Limb (tissue), 2 donors: ENCODE measurements at regions not wholly inside any gene's neighbourhood (a gene's known extent, or its start where the extent isn't known, plus 50 kb on each side); places are given as distances from the start of the nearest gene placed in this dataset.
A peak's percentile ranks its signal among the peaks of the same experiment; 100 is the strongest.

Experiments used
- DNase-seq, 2 donors: peaks; one replicate each; pipeline ENCODE4 v3.0.0-alpha.2; 2016; ENCODE audit errors: extremely low spot score in 2 of 2

GRCh38 chr18:25813110-25813509 is 277.3 kb downstream of the SS18 start:
- DNase-seq: no peak

DNA sequence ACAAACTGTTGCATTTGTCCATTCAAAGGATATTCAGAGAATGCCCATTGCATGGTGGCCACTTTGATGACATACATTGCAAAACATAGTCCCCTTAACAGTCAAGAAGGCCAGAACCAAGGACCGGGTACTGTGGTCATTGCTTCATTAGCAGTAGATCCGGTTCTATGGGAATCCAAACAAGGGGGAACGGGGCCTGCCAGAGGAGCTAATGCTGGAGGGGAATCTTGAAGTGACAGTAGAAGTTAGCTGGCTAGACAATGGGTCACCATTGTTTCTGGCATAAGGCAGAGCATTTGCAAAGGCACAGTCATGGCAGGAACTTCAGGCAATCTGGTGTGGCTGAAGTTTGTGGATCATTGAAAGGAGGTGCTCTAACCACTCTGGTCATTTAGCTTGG is 279.7 kb downstream of the SS18 start:
- DNase-seq: no peak

DNA sequence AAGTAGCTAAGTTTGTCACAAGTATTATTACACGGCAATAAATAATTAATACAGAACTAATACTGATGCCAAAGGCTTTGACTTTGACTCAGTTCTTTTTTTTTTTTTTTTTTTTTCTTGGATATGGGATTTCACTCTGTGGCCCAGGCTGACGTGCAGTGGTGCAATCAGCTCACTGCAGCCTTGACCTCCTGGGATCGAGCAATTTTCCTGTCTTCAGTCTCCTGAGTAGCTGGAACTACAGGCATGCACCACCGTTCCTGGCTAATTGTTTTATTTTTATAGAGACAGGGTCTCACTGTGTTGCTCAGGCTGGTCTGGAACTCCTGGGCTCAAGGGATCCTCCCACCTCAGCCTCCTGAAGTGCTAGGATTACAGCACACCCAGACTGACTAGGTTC is 284.5 kb downstream of the SS18 start:
- no peak for DNase-seq

- no peak for DNase-seq
Measured at GRCh38 chr18:25805323-25805722, 285.1 kb downstream of the SS18 start.

GRCh38 chr18:25799231-25799630 is 291.2 kb downstream of the SS18 start:
- DNase-seq: no peak

GRCh38 chr18:25798046-25798445 is 292.4 kb downstream of the SS18 start:
- peak in 1 of 2 donors; percentile 41 for DNase-seq

- DNase-seq: peak in 1 of 2 donors; percentile 30
Measured at GRCh38 chr18:25795213-25795612, 295.2 kb downstream of the SS18 start.

GRCh38 chr18:25787276-25787675 is 303.1 kb downstream of the SS18 start:
- no peak for DNase-seq

DNA sequence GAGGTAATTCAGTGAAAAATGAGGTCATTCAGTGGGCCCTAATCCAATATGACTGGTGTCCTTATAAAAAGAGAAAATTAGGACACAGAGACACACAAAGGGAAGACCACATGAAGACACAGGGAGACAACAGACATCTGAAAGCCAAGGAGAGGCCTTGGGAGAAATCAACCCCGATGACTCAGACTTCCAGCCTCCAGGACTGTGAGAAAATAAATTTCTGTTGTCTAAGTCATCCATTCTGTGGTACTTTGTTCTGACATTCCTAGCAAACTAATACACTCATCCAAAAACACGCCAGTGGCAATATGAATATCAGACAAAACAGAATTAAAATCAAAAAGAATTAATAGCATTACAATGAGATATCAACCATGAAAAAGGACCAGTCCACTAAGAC is 303.7 kb downstream of the SS18 start:
- DNase-seq: no peak

GRCh38 chr18:25780105-25780504 is 310.3 kb downstream of the SS18 start:
- no peak for DNase-seq

DNA sequence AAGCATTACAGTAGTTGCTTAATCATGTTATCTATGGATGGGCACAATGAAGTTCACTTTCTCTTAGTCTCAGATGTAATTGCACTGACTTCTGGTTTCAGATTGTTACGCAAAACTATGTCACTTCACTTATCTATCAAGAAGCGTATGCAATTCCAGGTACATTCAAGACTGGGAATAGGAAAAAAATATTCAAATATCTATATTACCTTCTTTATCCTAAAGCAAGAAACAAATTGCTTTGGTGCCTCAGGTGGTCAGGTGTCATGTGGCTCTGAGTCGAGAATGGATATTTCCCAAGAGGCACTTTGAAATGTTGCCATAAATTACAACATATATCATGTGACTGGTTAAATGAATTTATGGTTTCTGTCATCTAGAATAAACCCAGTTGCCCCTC is 318.6 kb downstream of the SS18 start:
- no peak for DNase-seq

DNA sequence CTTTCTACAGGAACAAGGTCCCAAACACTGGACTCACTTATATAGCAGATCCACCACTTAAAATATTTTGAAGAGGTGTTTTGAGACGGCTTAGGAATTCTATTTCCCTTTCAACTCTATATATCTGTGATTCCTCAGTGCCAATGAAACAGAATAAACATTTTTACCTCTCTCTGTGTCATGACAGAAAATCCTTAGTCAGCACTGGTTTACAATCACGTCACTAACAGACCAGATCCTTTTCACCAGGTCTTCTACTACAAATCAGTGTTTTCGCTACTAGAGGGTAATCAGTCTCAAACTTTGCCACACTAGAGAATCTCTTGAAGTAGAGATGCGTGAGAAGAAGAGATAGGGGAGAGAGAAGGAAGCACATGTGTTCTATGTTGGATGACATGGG is 325.6 kb downstream of the SS18 start:
- DNase-seq: no peak

DNA sequence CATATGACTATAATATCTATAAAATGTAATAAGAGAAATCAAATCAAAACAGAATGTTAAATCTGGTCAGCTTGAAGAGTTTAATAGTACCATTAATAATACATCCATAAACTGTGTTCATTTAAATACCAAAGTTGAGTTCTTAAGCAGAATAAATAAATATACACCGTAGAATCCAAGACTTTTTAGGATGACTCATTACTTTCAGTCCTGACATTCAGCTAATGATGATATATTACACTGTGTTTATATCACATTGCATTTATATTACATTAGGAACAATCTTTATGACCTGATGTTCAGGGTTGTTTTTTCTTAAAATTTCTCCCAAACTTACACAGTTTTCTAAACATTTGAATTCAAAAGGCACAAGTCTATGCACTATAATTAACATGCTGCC is 331.3 kb downstream of the SS18 start:
- no peak for DNase-seq

DNA sequence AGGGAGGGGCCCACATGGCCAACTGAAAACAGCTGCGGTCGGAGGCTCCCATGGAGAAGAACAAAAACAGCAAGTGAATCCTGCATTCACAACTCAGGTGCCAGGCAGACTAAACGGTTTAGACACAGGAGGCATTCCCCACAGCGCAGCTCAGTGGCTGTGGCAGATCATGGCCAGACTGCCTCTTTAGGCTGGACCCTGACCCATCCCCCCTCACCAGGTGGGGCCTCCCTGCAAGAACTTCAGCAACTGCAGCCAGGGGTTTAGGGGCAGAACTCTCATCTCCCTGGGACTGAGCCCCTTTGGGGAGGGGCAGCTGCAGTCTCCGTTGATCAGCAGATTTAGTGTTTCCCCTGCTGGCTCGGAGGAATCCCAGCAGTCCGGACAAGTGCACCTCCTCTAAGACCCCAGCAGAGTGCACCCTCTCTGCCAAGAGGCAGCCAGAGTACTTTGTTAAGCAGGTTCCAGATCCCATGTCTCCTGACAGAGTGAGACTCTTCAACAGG is 346.7 kb downstream of the SS18 start:
- DNase-seq: peak in 1 of 2 donors; percentile 51

- DNase-seq: no peak
Measured at GRCh38 chr18:25739376-25739775, 351.0 kb downstream of the SS18 start.

DNA sequence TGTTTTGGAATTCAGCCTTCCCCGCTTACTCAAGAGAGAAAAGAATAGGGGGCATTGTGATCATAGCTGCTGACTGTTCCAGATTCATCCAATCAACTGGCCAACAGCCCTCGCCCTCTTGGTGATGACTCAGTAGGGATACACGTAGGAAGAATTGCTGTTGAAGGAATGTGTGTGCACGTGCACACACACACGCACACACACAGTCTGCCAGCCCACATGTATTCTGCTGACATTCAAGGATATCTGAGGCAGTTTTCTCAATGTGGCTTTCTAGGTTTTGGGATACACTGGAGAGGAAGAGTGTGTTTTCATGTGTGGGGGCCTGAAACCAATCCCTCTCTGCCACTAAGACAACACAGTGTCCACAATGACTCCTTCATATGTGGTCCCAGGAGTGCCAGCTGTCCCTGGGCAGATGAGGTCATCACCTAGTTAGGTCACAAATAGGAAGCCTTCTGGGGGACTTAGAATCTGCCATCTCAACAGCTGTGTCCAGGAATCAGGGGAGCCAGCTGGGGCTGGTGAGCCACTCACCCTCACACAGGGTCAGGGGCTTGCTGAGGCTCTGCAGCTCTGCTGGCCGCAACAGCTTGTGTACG is 352.6 kb downstream of the SS18 start:
- DNase-seq: peak; percentile 51 to 57

GRCh38 chr18:25736516-25736915 is 353.9 kb downstream of the SS18 start:
- no peak for DNase-seq

DNA sequence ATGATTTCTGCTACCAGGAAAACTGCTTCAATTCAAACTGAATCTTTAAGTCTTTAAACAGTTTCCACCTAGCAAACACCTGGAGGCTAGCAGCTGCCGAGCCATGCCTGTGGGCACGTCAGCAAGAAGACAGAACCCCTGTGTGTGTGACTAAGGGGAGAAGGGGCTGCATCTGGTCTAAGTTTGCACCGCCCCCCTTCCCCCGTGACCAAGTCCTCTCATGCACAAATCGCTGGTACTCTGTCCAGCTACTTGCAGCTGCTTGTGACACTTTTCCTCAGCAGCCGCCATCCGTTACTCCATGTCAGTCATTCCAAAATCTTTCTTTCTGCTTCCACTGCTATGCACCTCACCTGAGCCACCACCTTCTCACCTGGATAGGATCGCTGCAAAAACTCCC is 355.0 kb downstream of the SS18 start:
- DNase-seq: no peak

DNA sequence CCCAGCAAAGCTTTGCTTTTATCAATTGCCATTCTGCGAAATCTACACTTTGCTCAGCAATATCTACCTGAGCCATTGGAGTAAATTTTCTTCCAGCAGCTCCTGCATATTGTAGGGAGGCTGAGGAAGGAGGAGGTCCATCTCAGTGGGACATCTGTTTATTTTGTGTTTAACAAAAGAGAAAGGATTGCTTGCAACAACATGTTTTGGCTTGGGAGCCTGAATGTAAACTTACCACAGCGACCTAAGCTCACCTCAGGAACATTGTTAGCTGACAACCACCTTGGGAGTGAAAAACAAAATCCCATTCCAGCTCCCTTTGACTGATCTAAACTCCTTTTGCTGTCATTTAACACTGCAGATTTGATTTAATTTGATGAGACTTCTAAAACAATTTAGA is 356.1 kb downstream of the SS18 start:
- no peak for DNase-seq

- no peak for DNase-seq
Measured at GRCh38 chr18:25732862-25733261, 357.6 kb downstream of the SS18 start.

GRCh38 chr18:25729072-25729471 is 361.3 kb downstream of the SS18 start:
- DNase-seq: no peak

- DNase-seq: no peak
Measured at GRCh38 chr18:25727281-25727985, 363.0 kb downstream of the SS18 start.

- peak in 1 of 2 donors; percentile 55 for DNase-seq
Measured at GRCh38 chr18:25726298-25726697, 364.1 kb downstream of the SS18 start.
